NCI-H2196 (cell line): ENCODE measurements at regions not wholly inside any gene's neighbourhood (a gene's known extent, or its start where the extent isn't known, plus 50 kb on each side); places are given as distances from the start of the nearest gene placed in this dataset.
A peak's percentile ranks its signal among the peaks of the same experiment; 100 is the strongest.

ENCODE experiments used
- DNase-seq: peaks from one replicate; lab custom pipeline; 2025; ENCODE audit not compliant: unreplicated experiment; lab: John Stamatoyannopoulos, UW

- DNase-seq, result no peak
These were observed 1102.1 kb upstream of the KLHL29 start for GRCh38 chr2:22282916-22283315.

- no peak for DNase-seq
These were observed 1101.5 kb upstream of the KLHL29 start for GRCh38 chr2:22283436-22283835.

- DNase-seq, result no peak
These were observed 1094.7 kb upstream of the KLHL29 start for GRCh38 chr2:22290302-22290701.

GRCh38 chr2:22290909-22291473 is 1094.0 kb upstream of the KLHL29 start:
- no peak for DNase-seq

GRCh38 chr2:22301228-22301627 is 1083.8 kb upstream of the KLHL29 start:
- no peak for DNase-seq

- DNase-seq, result no peak
These were observed 1058.7 kb upstream of the KLHL29 start for GRCh38 chr2:22326250-22326649.

GRCh38 chr2:22329211-22330154 is 1055.5 kb upstream of the KLHL29 start:
- no peak for DNase-seq

- no peak for DNase-seq
These were observed 1048.6 kb upstream of the KLHL29 start for GRCh38 chr2:22336414-22336813.

- no peak for DNase-seq
These were observed 1044.3 kb upstream of the KLHL29 start for GRCh38 chr2:22340716-22341115.

GRCh38 chr2:22347306-22347705 is 1037.7 kb upstream of the KLHL29 start:
- DNase-seq, result no peak

- no peak for DNase-seq
These were observed 1034.4 kb upstream of the KLHL29 start for GRCh38 chr2:22350621-22351020.

GRCh38 chr2:22355816-22356433 is 1029.1 kb upstream of the KLHL29 start:
- DNase-seq, result peak; percentile 31

GRCh38 chr2:22359071-22359672 is 1025.8 kb upstream of the KLHL29 start:
- DNase-seq, result no peak

- no peak for DNase-seq
These were observed 1024.1 kb upstream of the KLHL29 start for GRCh38 chr2:22360735-22361374.

- DNase-seq, result no peak
These were observed 1023.4 kb upstream of the KLHL29 start for GRCh38 chr2:22361571-22361970.

- no peak for DNase-seq
These were observed 1009.9 kb upstream of the KLHL29 start for GRCh38 chr2:22375096-22375495.

- no peak for DNase-seq
These were observed 1007.7 kb upstream of the KLHL29 start for GRCh38 chr2:22377268-22377667.

- no peak for DNase-seq
These were observed 1002.4 kb upstream of the KLHL29 start for GRCh38 chr2:22382479-22383169.

- no peak for DNase-seq
These were observed 987.1 kb upstream of the KLHL29 start for GRCh38 chr2:22397847-22398246.

GRCh38 chr2:22403748-22404147 is 981.2 kb upstream of the KLHL29 start:
- no peak for DNase-seq

- DNase-seq, result no peak
These were observed 978.4 kb upstream of the KLHL29 start for GRCh38 chr2:22406625-22407024.
